HG03520 (cell line): ENCODE measurements at regions not wholly inside any gene's neighbourhood (a gene's known extent, or its start where the extent isn't known, plus 50 kb on each side); places are given as distances from the start of the nearest gene placed in this dataset.

Experiments used
- ATAC-seq: cut with Tn5 transposase; IDR thresholded peaks from one replicate; pipeline ENCODE4 v1.9.1; 2021; ENCODE audit warnings: mild to moderate bottlenecking, moderate library complexity; ENCODE audit not compliant: unreplicated experiment

DNA sequence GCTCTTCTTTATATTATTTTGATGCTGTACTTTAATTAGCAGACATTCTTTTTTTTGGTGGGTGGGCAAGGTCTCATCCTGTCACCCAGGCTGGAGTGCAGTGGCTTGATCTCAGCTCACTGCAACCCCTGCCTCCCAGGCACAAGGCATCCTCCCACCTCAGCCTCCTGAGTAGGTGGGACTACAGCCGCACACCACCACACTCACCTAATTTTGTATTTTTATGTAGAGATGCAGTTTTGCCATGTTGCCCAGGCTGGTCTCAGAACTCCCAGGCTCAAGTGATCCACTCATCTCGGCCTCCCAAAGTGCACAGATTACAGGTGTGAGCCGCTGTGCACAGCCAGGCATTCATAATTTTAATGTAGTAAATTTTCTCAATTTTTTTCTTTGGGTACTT is 608.1 kb downstream of the ZNF385D start:
- ATAC-seq, result no peak

- ATAC-seq, result no peak
Measured at GRCh38 chr3:21142031-21142430, 609.0 kb downstream of the ZNF385D start.

- no peak for ATAC-seq
Measured at GRCh38 chr3:21140785-21141184, 610.2 kb downstream of the ZNF385D start.

DNA sequence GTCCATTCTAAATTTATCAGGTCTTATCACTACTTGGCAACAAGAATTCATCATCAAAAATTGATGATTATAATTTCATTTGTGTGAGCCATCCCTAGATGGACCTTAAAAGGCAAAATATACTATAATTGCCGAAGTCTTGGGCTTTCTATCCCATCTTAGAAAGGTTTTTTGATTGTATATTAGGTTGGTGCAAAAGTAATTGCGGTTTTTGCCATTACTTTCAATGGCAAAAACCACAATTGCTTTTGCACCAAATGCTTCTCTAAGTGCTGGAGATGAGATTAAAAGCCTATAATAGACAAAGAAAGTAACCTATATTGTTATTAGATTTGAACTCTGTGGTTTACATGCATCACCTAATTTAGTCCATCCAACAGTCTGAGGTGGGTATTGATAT is 612.9 kb downstream of the ZNF385D start:
- no peak for ATAC-seq

GRCh38 chr3:21132896-21133295 is 618.1 kb downstream of the ZNF385D start:
- ATAC-seq, result no peak

- ATAC-seq, result no peak
Measured at GRCh38 chr3:21120826-21121225, 630.2 kb downstream of the ZNF385D start.

DNA sequence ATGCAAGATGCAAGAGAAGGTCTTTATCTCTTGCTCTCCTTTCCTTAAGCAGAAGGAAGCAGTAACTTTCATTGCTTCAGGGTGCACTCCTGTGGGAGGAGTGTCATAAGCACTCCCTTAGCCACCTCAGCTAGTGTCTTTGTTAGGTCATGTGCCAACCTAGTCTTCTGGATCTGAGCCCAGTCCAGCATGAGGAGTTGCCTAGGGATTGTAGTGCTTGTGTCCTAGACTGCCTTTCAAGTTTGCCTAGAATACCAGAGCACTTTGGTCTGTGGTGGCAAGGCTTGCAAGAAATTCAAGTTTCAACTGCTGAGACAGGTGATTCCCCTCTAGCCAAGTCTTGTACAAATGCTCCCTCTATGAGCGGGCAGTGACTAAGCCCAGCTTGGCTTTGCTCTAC is 633.6 kb downstream of the ZNF385D start:
- no peak for ATAC-seq

DNA sequence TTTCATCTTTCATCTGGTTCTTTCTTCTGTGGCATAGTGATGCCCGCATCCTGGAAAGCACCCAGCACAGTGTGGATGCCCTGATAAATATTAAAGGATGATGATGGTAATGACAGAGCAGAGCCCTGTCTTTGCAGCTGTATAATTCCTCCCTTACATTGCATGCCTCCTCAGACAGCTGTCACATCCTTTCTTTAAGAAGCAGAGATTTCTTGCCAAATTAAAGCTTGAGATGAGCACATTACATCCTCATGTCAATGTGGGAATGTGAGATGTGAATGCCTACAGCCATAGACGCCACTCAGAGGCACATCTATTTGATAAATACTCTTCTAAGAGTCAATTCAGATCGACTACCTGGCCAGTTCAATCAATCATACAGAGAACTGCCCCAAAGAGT is 642.0 kb downstream of the ZNF385D start:
- ATAC-seq, result no peak

DNA sequence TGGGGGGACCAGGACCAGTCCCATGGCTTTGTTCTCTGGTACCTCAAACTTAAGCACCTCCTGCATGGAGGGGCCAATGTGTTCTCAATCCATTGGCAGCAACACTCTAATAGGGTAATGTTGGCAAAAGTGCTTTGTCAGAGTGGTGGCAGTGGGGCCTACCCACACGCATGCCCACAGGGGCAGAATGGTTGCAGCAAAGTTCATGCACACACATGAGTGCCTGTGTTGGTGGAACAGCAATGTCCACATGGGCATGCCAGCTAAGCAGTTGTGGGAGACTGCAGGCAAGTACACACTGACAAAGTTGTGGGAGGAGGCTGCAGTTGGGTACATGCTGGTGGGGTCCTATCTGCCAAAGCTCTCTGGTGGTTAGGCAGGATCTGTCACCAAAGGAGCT is 645.2 kb downstream of the ZNF385D start:
- ATAC-seq, result no peak

DNA sequence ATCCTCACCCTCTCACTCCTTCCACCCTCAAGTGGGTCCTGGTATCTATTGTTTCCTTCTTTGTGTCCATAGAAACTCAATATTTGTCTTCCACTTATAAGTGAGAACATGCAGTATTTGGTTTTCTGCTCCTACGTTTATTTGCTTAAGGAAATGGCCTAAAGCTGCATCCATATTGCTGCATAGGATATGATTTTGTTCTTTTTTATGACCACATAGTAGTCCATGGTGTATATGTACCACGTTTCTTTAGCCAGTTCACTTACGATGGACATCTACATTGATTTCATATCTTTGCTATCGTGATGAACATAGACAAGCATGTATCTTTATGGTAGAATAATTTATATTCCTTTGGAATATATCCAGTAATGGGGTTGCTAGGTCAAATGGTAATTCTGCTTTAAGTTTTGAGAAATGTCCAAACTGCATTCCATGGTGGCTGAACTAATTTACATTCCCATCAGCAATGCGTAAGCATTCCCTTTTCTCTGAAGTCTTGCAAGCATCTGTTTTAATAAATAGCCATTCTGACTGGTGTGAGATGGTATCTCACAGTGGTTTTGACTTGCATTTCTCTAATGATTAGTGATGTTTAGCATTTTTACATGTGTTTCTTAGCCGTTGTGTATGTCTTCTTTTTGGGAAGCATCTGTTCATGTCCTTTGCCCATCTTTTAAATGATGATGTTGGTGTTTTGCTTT is 650.2 kb downstream of the ZNF385D start:
- ATAC-seq, result no peak

DNA sequence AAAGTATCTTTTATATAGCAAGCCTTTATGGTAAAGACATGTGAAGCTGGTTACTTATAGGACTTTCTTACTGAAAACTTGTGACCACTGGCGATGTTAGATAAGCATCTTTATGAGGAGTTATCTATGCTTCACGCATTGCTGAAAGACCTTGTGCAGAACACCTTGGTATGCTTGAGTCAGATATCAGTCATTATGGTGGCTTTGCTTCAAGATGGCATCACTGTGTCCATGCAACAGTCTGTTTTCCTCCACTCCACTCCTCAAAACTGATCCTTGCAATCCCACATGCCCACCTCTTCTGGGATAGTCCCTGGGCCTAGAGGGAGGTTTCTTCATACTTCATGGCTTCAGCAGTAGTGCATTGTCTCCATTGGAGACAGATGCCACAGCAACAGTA is 656.3 kb downstream of the ZNF385D start:
- no peak for ATAC-seq

GRCh38 chr3:21073561-21073960 is 677.4 kb downstream of the ZNF385D start:
- ATAC-seq, result no peak

DNA sequence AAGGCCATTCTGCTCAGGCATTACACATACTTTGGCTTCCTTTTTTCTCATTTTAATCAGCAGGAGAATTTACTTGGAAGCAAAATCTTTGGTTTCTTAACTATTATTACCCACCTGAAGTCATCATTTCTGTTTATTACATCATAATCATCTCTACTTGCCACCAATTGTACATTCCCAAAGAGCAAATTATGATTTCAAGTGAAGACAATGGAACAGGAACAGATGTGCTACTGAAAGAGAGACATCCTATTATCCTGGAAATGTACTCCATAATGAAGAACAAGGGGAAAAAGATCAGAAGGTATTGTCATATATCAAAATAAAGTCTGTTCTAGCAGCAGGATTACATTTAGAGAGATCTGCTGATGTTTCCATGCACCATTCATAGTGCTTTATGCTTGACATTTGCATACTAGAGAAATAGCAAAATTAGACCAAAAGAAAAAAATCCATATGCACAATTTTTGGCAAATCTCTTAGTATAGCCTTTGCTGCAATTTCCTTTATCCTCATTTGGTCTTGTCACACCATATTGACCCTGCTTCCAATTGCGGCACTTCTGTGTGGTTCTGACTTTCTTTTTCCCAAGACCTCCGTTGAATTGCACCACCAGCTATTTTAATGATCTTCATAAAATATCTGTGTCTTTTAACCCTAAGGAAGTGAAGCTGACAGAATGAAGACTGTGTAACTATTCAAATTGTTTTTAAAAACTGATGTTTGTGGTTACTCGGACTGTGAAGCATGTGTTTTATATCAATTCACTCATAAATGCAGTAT is 683.8 kb downstream of the ZNF385D start:
- ATAC-seq, result no peak

GRCh38 chr3:21062831-21063294 is 688.1 kb downstream of the ZNF385D start:
- ATAC-seq, result no peak

DNA sequence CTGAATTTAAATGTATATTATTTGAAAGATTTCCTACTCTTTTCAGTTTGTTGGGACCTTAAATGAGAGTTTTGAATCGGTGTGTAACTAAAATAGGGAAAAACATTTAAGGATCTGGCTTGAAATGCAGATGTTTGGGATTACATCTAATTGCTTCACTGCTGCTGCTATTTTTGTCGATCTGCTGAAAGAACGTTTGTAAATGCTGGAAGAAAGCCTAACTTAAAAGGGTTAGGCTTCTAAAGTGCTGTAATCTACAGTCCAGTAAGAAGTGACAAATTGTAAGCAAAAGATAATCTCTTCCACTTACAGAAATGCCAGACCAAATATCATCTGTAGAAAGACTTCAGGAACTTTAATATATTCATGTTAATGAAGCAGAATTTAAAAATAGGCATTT is 691.6 kb downstream of the ZNF385D start:
- no peak for ATAC-seq

DNA sequence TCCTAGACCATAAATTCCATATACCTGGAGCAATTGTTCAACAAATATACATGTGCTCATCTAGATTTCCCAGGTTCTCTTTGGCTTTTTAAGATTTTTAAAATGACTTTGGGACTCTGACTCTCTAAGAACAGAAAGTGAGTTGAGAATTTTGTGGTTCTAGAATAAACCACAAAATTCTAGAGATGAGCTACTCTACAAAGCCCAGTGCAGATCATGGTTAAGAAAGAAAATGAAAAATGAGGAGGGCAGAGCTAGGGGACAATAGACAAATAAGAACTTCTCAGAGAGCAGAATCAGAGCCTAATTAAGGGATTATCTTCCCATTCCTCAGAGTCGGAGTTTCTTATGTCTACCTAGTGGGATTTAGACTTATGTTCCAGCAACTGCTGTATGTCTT is 694.7 kb downstream of the ZNF385D start:
- ATAC-seq, result no peak

DNA sequence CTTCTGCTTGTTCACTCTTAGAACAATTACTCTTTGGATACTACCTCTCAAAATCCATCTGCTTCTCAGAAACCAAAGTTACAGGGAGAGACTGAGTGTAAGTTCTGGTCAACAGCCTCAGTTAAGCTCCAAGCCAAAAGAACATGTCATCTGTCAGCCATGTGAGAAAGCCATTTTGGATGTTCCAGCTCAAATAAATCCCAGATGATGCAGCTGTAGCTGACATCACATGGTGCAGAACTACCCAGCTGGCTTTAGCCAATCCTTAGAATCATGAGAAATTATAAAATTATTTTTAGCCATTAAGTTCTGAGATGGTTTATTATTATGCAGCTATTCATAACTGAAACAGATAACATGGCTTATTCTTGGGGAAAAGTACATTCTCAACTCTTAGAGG is 696.0 kb downstream of the ZNF385D start:
- no peak for ATAC-seq

DNA sequence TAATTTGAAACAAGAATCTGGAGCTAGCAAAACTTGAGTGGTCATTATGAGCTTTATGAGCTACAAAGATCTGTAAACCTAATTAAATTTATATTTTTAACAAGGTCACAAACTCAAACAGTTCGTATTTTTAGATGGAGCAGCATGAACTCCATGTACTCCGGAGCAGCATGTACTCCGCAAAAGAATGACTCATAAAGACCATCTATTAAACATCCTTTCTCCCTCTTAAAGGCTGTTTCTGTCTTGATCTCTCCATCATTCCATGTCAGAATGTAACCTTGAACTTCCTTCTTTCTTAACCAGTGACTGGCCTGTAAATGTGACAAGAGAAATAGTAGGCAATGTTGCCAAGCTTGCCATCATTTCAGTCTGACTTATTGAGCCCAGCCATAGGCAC is 696.9 kb downstream of the ZNF385D start:
- no peak for ATAC-seq

- no peak for ATAC-seq
Measured at GRCh38 chr3:21049334-21050062, 701.5 kb downstream of the ZNF385D start.

DNA sequence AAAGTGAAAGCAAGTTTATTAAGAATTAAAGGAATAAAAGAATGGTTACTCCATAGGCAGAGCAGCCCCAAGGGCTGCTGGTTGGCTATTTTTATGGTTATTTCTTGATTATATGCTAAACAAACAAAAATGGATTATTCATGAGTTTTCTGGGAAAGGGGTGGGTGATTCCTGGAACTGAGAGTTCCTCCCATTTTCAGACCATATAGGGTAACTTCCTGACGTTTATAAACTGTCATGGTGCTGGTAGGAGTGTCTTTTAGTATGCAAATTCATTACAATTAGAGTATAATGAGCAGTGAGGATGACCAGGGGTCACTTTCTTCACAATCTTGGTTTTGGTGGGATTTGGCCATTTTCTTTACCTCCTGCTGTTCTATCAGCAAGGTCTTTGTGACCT is 707.9 kb downstream of the ZNF385D start:
- ATAC-seq, result no peak

GRCh38 chr3:21042184-21042583 is 708.8 kb downstream of the ZNF385D start:
- ATAC-seq, result no peak

DNA sequence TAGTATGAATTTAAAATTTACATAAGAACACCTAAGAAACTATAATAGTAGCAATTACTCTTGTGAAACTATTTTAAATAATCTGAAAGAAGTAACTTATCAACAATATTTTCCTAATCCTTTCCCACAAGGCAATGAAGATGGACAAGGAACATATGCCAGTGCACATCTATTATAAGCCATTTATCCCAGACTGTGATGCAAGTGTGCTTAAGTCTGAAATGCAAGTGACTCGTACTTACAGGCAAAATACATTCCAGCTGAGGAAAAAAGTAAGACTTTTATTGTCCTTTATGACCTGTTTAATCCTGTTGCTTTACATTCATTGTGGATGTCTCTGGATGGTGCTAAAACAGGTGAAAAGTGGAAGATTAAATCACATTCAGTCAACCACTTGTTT is 709.4 kb downstream of the ZNF385D start:
- ATAC-seq, result no peak
